C4-2B (cell line): ENCODE measurements at regions not wholly inside any gene's neighbourhood (a gene's known extent, or its start where the extent isn't known, plus 50 kb on each side); places are given as distances from the start of the nearest gene placed in this dataset.

Experiments
- H3K27ac ChIP-seq: fragments of 450-650 bp; 2 replicates; pipeline ENCODE4 v1.5.1; 2017
- CTCF ChIP-seq: fragments of 450-650 bp; conservative IDR thresholded peaks from 2 replicates; pipeline ENCODE4 v1.5.1; 2017; ENCODE audit warnings: mild to moderate bottlenecking
- ZFX ChIP-seq: fragments of 450-650 bp; IDR thresholded peaks from 2 replicates; pipeline ENCODE4 v1.6.1; 2017

- TF ChIP-seq ZFX (no peak), CTCF (no peak)
- no peak overlapping the region for H3K27ac ChIP-seq
Measured at GRCh38 chr1:30008998-30009657, 714.3 kb downstream of the MATN1 start.

- H3K27ac ChIP-seq: no peak overlapping the region
- no peak for TF ChIP-seq ZFX
- no peak for TF ChIP-seq CTCF
Measured at GRCh38 chr1:30008372-30008997, 714.9 kb downstream of the MATN1 start.

GRCh38 chr1:30005972-30006619 lies 717.3 kb downstream of the MATN1 start:
- TF ChIP-seq ZFX (no peak), CTCF (no peak)
- H3K27ac ChIP-seq: no peak overlapping the region

- H3K27ac ChIP-seq: no peak overlapping the region
- TF ChIP-seq CTCF (no peak), ZFX (no peak)
Measured at GRCh38 chr1:30001732-30002039, 721.7 kb downstream of the MATN1 start.

GRCh38 chr1:30001011-30001731 lies 722.2 kb downstream of the MATN1 start:
- TF ChIP-seq ZFX: no peak
- TF ChIP-seq CTCF: no peak
- no peak overlapping the region for H3K27ac ChIP-seq

- TF ChIP-seq ZFX (no peak), CTCF (no peak)
- no peak overlapping the region for H3K27ac ChIP-seq
Measured at GRCh38 chr1:30000266-30000665, 723.1 kb downstream of the MATN1 start.

- no peak overlapping the region for H3K27ac ChIP-seq
- no peak for TF ChIP-seq ZFX
- TF ChIP-seq CTCF: no peak
Measured at GRCh38 chr1:29999595-29999994, 723.8 kb downstream of the MATN1 start.
